ENCODE measurements at regions not wholly inside any gene's neighbourhood (a gene's known extent, or its start where the extent isn't known, plus 50 kb on each side); places are given as distances from the start of the nearest gene placed in this dataset.
"Not testable (repeated sequence)": the region's sequence is repeated elsewhere in the genome, so short reads cannot be mapped to it uniquely, and the experiment has no call there.

GRCh38 chr3:176628101-176628639 is 569.1 kb downstream of the TBL1XR1 start:
- DNase-seq (ENCODE audit: low read depth) = no peak

- no peak for DNase-seq (ENCODE audit: low read depth)
Observed at GRCh38 chr3:176623468-176624150, 573.7 kb downstream of the TBL1XR1 start.

- DNase-seq (ENCODE audit: low read depth) = no peak
Observed at GRCh38 chr3:176619833-176620232, 577.4 kb downstream of the TBL1XR1 start.

- no peak for DNase-seq (ENCODE audit: low read depth)
Observed at GRCh38 chr3:176615826-176616225, 581.5 kb downstream of the TBL1XR1 start.

- DNase-seq (ENCODE audit: low read depth) = no peak
Observed at GRCh38 chr3:176611703-176612102, 585.6 kb downstream of the TBL1XR1 start.

GRCh38 chr3:176609361-176609760 is 587.9 kb downstream of the TBL1XR1 start:
- DNase-seq (ENCODE audit: low read depth) = no peak

- DNase-seq (ENCODE audit: low read depth) = not testable (repeated sequence)
Observed at GRCh38 chr3:176605553-176605952, 591.7 kb downstream of the TBL1XR1 start.

- no peak for DNase-seq (ENCODE audit: low read depth)
Observed at GRCh38 chr3:176595307-176595706, 602.0 kb downstream of the TBL1XR1 start.

GRCh38 chr3:176590722-176591121 is 606.6 kb downstream of the TBL1XR1 start:
- DNase-seq (ENCODE audit: low read depth) = no peak

GRCh38 chr3:176587089-176587488 is 610.2 kb downstream of the TBL1XR1 start:
- DNase-seq (ENCODE audit: low read depth) = no peak

GRCh38 chr3:176584413-176585176 is 612.7 kb downstream of the TBL1XR1 start:
- DNase-seq (ENCODE audit: low read depth) = no peak

GRCh38 chr3:176583956-176584355 is 613.3 kb downstream of the TBL1XR1 start:
- DNase-seq (ENCODE audit: low read depth) = no peak

- no peak for DNase-seq (ENCODE audit: low read depth)
Observed at GRCh38 chr3:176581589-176581988, 615.7 kb downstream of the TBL1XR1 start.

- DNase-seq (ENCODE audit: low read depth) = no peak
Observed at GRCh38 chr3:176579711-176580185, 617.5 kb downstream of the TBL1XR1 start.

GRCh38 chr3:176578316-176578715 is 619.0 kb downstream of the TBL1XR1 start:
- DNase-seq (ENCODE audit: low read depth) = no peak

GRCh38 chr3:176577447-176577846 is 619.8 kb downstream of the TBL1XR1 start:
- no peak for DNase-seq (ENCODE audit: low read depth)

GRCh38 chr3:176574786-176575185 is 622.5 kb downstream of the TBL1XR1 start:
- DNase-seq (ENCODE audit: low read depth) = no peak

GRCh38 chr3:176571926-176572325 is 625.4 kb downstream of the TBL1XR1 start:
- no peak for DNase-seq (ENCODE audit: low read depth)

GRCh38 chr3:176570992-176571391 is 626.3 kb downstream of the TBL1XR1 start:
- DNase-seq (ENCODE audit: low read depth) = no peak

- no peak for DNase-seq (ENCODE audit: low read depth)
Observed at GRCh38 chr3:176568189-176568588, 629.1 kb downstream of the TBL1XR1 start.

- no peak for DNase-seq (ENCODE audit: low read depth)
Observed at GRCh38 chr3:176566757-176567156, 630.5 kb downstream of the TBL1XR1 start.

- no peak for DNase-seq (ENCODE audit: low read depth)
Observed at GRCh38 chr3:176562331-176562730, 635.0 kb downstream of the TBL1XR1 start.

GRCh38 chr3:176561826-176562225 is 635.5 kb downstream of the TBL1XR1 start:
- DNase-seq (ENCODE audit: low read depth) = no peak

Data from ELR (cell line).